Caco-2 (cell line): ENCODE measurements at regions not wholly inside any gene's neighbourhood (a gene's known extent, or its start where the extent isn't known, plus 50 kb on each side); places are given as distances from the start of the nearest gene placed in this dataset.

Experiments
- BruUV-seq: library from RNA; stranded (reverse); fragments of 400-500 nt; replicated peaks from 2 replicates; lab custom pipeline; 2021; lab: Mats Ljungman, UMichigan
- CTCF ChIA-PET: fragments of 300-600 bp; sonication (Branson Sonifier 250); formaldehyde crosslinking; loops from one replicate; lab custom pipeline; 2022; ENCODE audit warnings: antibody characterized with exemption; lab: Charles Lee
- POLR2A ChIA-PET: fragments of 300-600 bp; sonication (Branson Sonifier 250); formaldehyde crosslinking; loops from one replicate; lab custom pipeline; 2022; ENCODE audit warnings: antibody characterized with exemption; lab: Charles Lee
- DNase-seq, 2 experiments: peaks; one replicate each; pipeline versions ENCODE4 v3.0.0 to v3.0.0-alpha.2; 2020 to 2022
- H3K27me3 ChIP-seq: replicated peaks from 2 replicates; pipeline ENCODE4 v1.6.0; 2011; ENCODE audit warnings: low read length; ENCODE audit not compliant: control insufficient read depth, insufficient read depth
- H3K36me3 ChIP-seq: 2 replicates; pipeline ENCODE4 v1.5.1; 2011; ENCODE audit warnings: low read length; ENCODE audit not compliant: control insufficient read depth, insufficient read depth
- H3K4me1 ChIP-seq: fragments of 250-450 bp; sonication (Bioruptor Pico); 2 replicates; pipeline ENCODE4 v1.5.1; 2020; ENCODE audit warnings: mild to moderate bottlenecking
- H3K4me3 ChIP-seq: 2 replicates; pipeline ENCODE4 v1.5.1; 2011; ENCODE audit warnings: low read depth, mild to moderate bottlenecking, control low read depth, low read length
- H3K9me3 ChIP-seq: fragments of 250-450 bp; sonication (Bioruptor Pico); 2 replicates; pipeline ENCODE4 v1.5.1; 2020; ENCODE audit warnings: mild to moderate bottlenecking, moderate library complexity
- H3K27ac Mint-ChIP-seq: one replicate; pipeline ENCODE4 v1.8.0; 2022; ENCODE audit warnings: mixed read lengths; ENCODE audit not compliant: unreplicated experiment
- H3K27me3 Mint-ChIP-seq: one replicate; pipeline ENCODE4 v1.8.0; 2022; ENCODE audit warnings: mixed read lengths; ENCODE audit not compliant: insufficient read depth, unreplicated experiment
- H3K36me3 Mint-ChIP-seq: one replicate; pipeline ENCODE4 v1.8.0; 2022; ENCODE audit warnings: mild to moderate bottlenecking, mixed read lengths; ENCODE audit not compliant: insufficient read depth, unreplicated experiment
- H3K4me1 Mint-ChIP-seq: one replicate; pipeline ENCODE4 v1.8.0; 2022; ENCODE audit warnings: low read depth, mixed read lengths; ENCODE audit not compliant: unreplicated experiment
- H3K4me3 Mint-ChIP-seq: one replicate; pipeline ENCODE4 v1.8.0; 2022; ENCODE audit warnings: mild to moderate bottlenecking, moderate library complexity, mixed read lengths; ENCODE audit not compliant: unreplicated experiment
- H3K9me3 Mint-ChIP-seq: one replicate; pipeline ENCODE4 v1.8.0; 2022; ENCODE audit warnings: mixed read lengths; ENCODE audit not compliant: unreplicated experiment
- CTCF ChIP-seq, 2 experiments: fragments of 200-600 bp in 1 of 2; IDR thresholded peaks; 1 replicate in 1 of 2; 2 replicates in 1 of 2; pipeline versions ENCODE4 v1.5.1 to v1.8.0; 2011 to 2022; ENCODE audit warnings: antibody characterized with exemption in 1 of 2, control low read depth in 1 of 2, inconsistent platforms in 1 of 2, low read depth in 1 of 2, low read length in 1 of 2, mild to moderate bottlenecking in 1 of 2, moderate library complexity in 1 of 2; ENCODE audit not compliant: insufficient read depth in 1 of 2, severe bottlenecking in 1 of 2, unreplicated experiment in 1 of 2
- intact Hi-C: fragments of 100-400 bp; cut with micrococcal nuclease; formaldehyde crosslinking; loops from one replicate; pipeline ENCODE4 v1.10.0; 2022; ENCODE audit not compliant: unreplicated experiment

- peaks cover 20% of the 10 kb centered on the region for H3K4me1 Mint-ChIP-seq
- POLR2A ChIA-PET = no interaction called here
Measured at GRCh38 chr14:71366861-71367260, 459.6 kb downstream of the PCNX1 start.

GRCh38 chr14:71371711-71372396 lies 464.6 kb downstream of the PCNX1 start:
- no peak for DNase-seq
- Mint-ChIP-seq H3K27me3 (no peaks in the 10 kb centered on the region), H3K36me3 (peaks cover 6% of the 10 kb centered on the region), H3K9me3 (no peaks in the 10 kb centered on the region), H3K4me1 (peaks cover 7% of the 10 kb centered on the region), H3K4me3 (no peak overlapping the region), H3K27ac (peak overlapping the region; percentile 39)
- CTCF ChIA-PET = no interaction called here
- H3K27me3 ChIP-seq = no peaks in the 10 kb centered on the region
- H3K36me3 ChIP-seq = no peaks in the 10 kb centered on the region
- H3K4me1 ChIP-seq = peaks cover 14% of the 10 kb centered on the region
- BruUV-seq = no TSS peak
- no peak for TF ChIP-seq CTCF (IDR thresholded peaks at IDR 0.05; ENCODE audit: insufficient read depth in 1 of 2, low read depth in 1 of 2, low read length in 1 of 2, severe bottlenecking in 1 of 2, unreplicated experiment in 1 of 2)
- peaks cover 12% of the 10 kb centered on the region for H3K9me3 ChIP-seq
- POLR2A ChIA-PET = no interaction called here
- intact Hi-C loops = loop anchor here (5.0 kb wide), 1 partner anchor 35 kb away; no protein-coding TSS in a partner anchor
- no peak overlapping the region for H3K4me3 ChIP-seq

More at GRCh38 chr14:71366861-71367260, 459.6 kb downstream of the PCNX1 start:
- Histone ChIP-seq H3K9me3 (no peaks in the 10 kb centered on the region), H3K4me1 (peaks cover 27% of the 10 kb centered on the region), H3K4me3 (no peak overlapping the region), H3K27me3 (no peaks in the 10 kb centered on the region), H3K36me3 (no peaks in the 10 kb centered on the region)
- no peak for TF ChIP-seq CTCF (IDR thresholded peaks at IDR 0.05; ENCODE audit: insufficient read depth in 1 of 2, low read depth in 1 of 2, low read length in 1 of 2, severe bottlenecking in 1 of 2, unreplicated experiment in 1 of 2)
- Mint-ChIP-seq H3K9me3 (no peaks in the 10 kb centered on the region), H3K27me3 (no peaks in the 10 kb centered on the region), H3K36me3 (no peaks in the 10 kb centered on the region), H3K4me3 (no peak overlapping the region), H3K27ac (no peak overlapping the region)
- DNase-seq = no peak
- intact Hi-C loops = no loop called here
- CTCF ChIA-PET = no interaction called here
- no TSS peak for BruUV-seq

GRCh38 chr14:71372411-71372838 lies 465.2 kb downstream of the PCNX1 start:
- Histone ChIP-seq H3K27me3 (no peaks in the 10 kb centered on the region), H3K9me3 (peaks cover 17% of the 10 kb centered on the region), H3K4me3 (no peak overlapping the region), H3K36me3 (no peaks in the 10 kb centered on the region), H3K4me1 (peaks cover 14% of the 10 kb centered on the region)
- Mint-ChIP-seq H3K36me3 (peaks cover 8% of the 10 kb centered on the region), H3K4me3 (no peak overlapping the region), H3K27ac (peak overlapping the region; percentile 39), H3K4me1 (peaks cover 7% of the 10 kb centered on the region), H3K9me3 (no peaks in the 10 kb centered on the region), H3K27me3 (no peaks in the 10 kb centered on the region)
- POLR2A ChIA-PET = no interaction called here
- BruUV-seq = no TSS peak
- CTCF ChIA-PET = no interaction called here
- DNase-seq = peak in 1 of 2 experiments; percentile 53
- no peak for TF ChIP-seq CTCF (IDR thresholded peaks at IDR 0.05; ENCODE audit: insufficient read depth in 1 of 2, low read depth in 1 of 2, low read length in 1 of 2, severe bottlenecking in 1 of 2, unreplicated experiment in 1 of 2)
- intact Hi-C loops = loop anchor here (5.0 kb wide), 1 partner anchor 35 kb away; no protein-coding TSS in a partner anchor
